Rectal smooth muscle tissue (tissue), 1 donor: ENCODE measurements at regions not wholly inside any gene's neighbourhood (a gene's known extent, or its start where the extent isn't known, plus 50 kb on each side); places are given as distances from the start of the nearest gene placed in this dataset.
"Not testable (repeated sequence)": the region's sequence is repeated elsewhere in the genome, so short reads cannot be mapped to it uniquely, and the experiment has no call there.

Source experiments
- H3K27ac ChIP-seq: one replicate; pipeline ENCODE4 v1.7.0; 2013; ENCODE audit warnings: low read depth, low read length, inconsistent platforms
- H3K27me3 ChIP-seq: one replicate; pipeline ENCODE4 v1.7.0; 2013; ENCODE audit warnings: low read length; ENCODE audit not compliant: control insufficient read depth, insufficient read depth
- H3K36me3 ChIP-seq: one replicate; pipeline ENCODE4 v1.7.0; 2013; ENCODE audit warnings: low read length; ENCODE audit not compliant: control insufficient read depth, insufficient read depth
- H3K4me1 ChIP-seq: one replicate; pipeline ENCODE4 v1.7.0; 2013; ENCODE audit warnings: low read length; ENCODE audit not compliant: control insufficient read depth, insufficient read depth
- H3K4me3 ChIP-seq: one replicate; pipeline ENCODE4 v1.7.0; 2013; ENCODE audit warnings: low read length
- H3K9ac ChIP-seq: one replicate; pipeline ENCODE4 v1.7.0; 2013; ENCODE audit warnings: low read length

GRCh38 chr6:144899161-144899560 is 614.0 kb downstream of the UTRN start:
- H3K27ac ChIP-seq, result no peak overlapping the region
- no peaks in the 10 kb centered on the region for H3K27me3 ChIP-seq
- H3K36me3 ChIP-seq, result no peaks in the 10 kb centered on the region
- no peak overlapping the region for H3K4me3 ChIP-seq
- H3K4me1 ChIP-seq, result no peaks in the 10 kb centered on the region
- H3K9ac ChIP-seq, result no peak overlapping the region

- Histone ChIP-seq H3K36me3 (no peaks in the 10 kb centered on the region), H3K27me3 (no peaks in the 10 kb centered on the region), H3K27ac (no peak overlapping the region), H3K9ac (no peak overlapping the region), H3K4me3 (no peak overlapping the region), H3K4me1 (no peaks in the 10 kb centered on the region)
Measured at GRCh38 chr6:144901412-144901811, 616.3 kb downstream of the UTRN start.

- no peaks in the 10 kb centered on the region for H3K27me3 ChIP-seq
- H3K9ac ChIP-seq, result no peak overlapping the region
Measured at GRCh38 chr6:144908004-144908403, 622.9 kb downstream of the UTRN start.

DNA sequence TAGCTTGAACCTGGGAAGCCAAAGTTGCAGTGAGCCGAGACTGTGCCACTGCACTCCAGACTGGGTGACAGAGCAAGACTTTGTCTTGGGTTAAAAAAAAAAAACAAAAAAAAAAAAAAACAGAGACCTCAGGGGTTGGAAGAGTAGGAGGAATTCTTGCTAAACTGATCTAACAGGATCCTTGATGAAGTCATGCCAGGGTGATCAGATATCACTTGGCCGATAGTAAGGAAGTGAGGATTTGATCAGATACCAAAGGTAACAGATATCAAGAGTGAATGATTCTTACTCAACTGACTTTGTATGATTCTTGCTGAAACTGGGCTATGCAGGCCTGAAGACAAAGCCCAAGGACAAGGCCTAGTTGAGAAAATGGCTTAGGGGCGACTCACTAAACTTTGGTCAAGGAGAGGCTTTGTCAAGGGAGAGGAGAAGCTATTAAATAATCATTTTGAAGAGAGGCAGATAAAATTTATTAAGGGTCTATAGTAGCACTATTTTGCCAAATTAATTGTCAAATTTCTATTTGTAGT is 624.7 kb downstream of the UTRN start:
- peaks cover 3% of the 10 kb centered on the region for H3K4me1 ChIP-seq
- no peak overlapping the region for H3K9ac ChIP-seq
- H3K27me3 ChIP-seq, result no peaks in the 10 kb centered on the region
- H3K4me3 ChIP-seq, result no peak overlapping the region
- no peak overlapping the region for H3K27ac ChIP-seq
- H3K36me3 ChIP-seq, result no peaks in the 10 kb centered on the region

More at GRCh38 chr6:144908004-144908403, 622.9 kb downstream of the UTRN start:
- H3K4me3 ChIP-seq, result no peak overlapping the region
- H3K27ac ChIP-seq, result no peak overlapping the region
- peaks cover 3% of the 10 kb centered on the region for H3K4me1 ChIP-seq
- H3K36me3 ChIP-seq, result no peaks in the 10 kb centered on the region

DNA sequence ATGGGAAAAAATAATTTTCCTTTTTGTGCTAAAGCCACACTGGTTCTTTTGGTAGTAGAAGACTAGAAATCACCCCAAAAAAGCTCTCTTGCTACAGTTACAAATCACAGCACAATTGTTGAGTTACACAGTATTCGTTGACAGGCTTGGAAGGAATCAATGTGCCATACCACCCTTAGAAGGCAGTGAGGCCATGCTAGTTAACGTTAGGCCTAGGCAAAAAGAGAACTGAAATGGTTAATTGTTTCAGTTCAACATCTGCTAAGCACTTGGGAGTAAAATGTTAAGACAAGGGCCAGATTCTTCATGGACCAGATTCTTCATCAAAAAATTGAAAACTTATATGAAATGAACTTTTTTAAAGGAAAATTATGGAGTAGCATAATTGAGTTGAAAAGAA is 626.2 kb downstream of the UTRN start:
- H3K9ac ChIP-seq, result no peak overlapping the region

DNA sequence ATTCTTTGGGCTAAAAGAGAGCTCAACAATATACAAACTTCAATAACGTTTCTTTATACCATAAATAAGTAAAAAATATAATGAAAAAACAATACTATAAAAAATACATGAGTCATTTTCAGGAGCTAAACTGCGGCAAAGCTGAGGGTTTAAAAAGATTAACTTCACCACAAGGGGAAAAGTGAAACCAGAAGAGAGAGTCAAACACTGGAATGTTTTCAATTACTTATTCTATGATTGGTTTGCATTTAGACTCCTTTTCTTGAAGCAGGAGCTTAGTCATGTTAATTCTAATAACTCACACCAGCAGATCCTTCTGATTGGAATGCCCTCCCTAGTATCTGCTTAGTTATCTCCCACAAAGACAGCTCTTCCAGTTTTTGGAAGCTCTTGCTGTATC is 627.3 kb downstream of the UTRN start:
- Histone ChIP-seq H3K9ac (no peak overlapping the region), H3K4me1 (peaks cover 3% of the 10 kb centered on the region), H3K27ac (no peak overlapping the region), H3K27me3 (no peaks in the 10 kb centered on the region), H3K36me3 (no peaks in the 10 kb centered on the region), H3K4me3 (no peak overlapping the region)

More for the DNA sequence above, 626.2 kb downstream of the UTRN start:
- H3K36me3 ChIP-seq, result no peaks in the 10 kb centered on the region
- no peaks in the 10 kb centered on the region for H3K27me3 ChIP-seq
- no peak overlapping the region for H3K4me3 ChIP-seq
- peaks cover 3% of the 10 kb centered on the region for H3K4me1 ChIP-seq
- H3K27ac ChIP-seq, result no peak overlapping the region

DNA sequence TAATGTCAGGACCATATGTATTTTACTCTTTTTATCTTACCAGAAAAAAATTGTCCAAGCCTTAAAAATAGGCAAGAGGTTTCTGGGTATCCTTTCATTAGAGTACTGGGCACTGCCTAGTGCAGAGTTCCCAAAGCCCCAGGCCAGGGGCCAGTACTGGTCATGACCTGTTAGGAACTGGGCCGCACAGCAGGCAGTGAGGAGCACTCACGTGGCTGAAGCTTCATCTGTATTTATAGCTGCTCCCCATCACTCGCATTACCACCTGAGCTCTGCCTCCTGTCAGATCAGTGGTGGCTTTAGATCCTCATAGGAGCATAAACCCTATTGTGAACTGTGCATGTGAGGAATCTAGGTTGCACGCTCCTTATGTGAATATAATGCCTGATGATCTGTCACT is 632.9 kb downstream of the UTRN start:
- no peak overlapping the region for H3K4me3 ChIP-seq
- no peaks in the 10 kb centered on the region for H3K36me3 ChIP-seq
- no peak overlapping the region for H3K9ac ChIP-seq
- H3K27ac ChIP-seq, result no peak overlapping the region
- H3K27me3 ChIP-seq, result no peaks in the 10 kb centered on the region
- H3K4me1 ChIP-seq, result no peaks in the 10 kb centered on the region

DNA sequence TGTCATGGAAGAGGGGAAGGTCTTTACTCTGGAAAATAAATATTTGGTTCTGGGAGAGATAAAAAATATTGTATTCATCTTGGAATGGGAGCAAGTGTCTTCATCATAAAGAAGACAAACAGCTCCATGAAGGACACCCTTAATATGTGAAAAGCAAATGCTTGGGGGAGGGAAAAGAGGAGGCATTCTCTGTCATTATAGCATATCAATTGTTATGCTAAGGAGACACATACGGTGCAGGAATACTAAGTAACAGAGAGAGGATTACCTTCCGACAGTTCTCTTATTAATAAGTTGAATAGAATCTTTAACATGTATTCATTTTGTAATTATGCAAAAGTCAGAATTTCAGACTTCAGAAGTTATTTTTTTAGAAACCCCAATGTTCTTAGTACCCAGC is 634.4 kb downstream of the UTRN start:
- Histone ChIP-seq H3K36me3 (no peaks in the 10 kb centered on the region), H3K4me1 (no peaks in the 10 kb centered on the region), H3K27me3 (no peaks in the 10 kb centered on the region), H3K27ac (no peak overlapping the region), H3K4me3 (no peak overlapping the region), H3K9ac (no peak overlapping the region)

- no peak overlapping the region for H3K9ac ChIP-seq
- H3K4me1 ChIP-seq, result no peaks in the 10 kb centered on the region
- no peaks in the 10 kb centered on the region for H3K36me3 ChIP-seq
- no peaks in the 10 kb centered on the region for H3K27me3 ChIP-seq
- no peak overlapping the region for H3K27ac ChIP-seq
- H3K4me3 ChIP-seq, result no peak overlapping the region
Measured at GRCh38 chr6:144920391-144920961, 635.3 kb downstream of the UTRN start.

- Histone ChIP-seq H3K36me3 (no peaks in the 10 kb centered on the region), H3K27ac (no peak overlapping the region), H3K9ac (no peak overlapping the region), H3K27me3 (no peaks in the 10 kb centered on the region), H3K4me1 (no peaks in the 10 kb centered on the region), H3K4me3 (no peak overlapping the region)
Measured at GRCh38 chr6:144921206-144921975, 636.3 kb downstream of the UTRN start.

GRCh38 chr6:144922120-144922722 is 637.1 kb downstream of the UTRN start:
- no peaks in the 10 kb centered on the region for H3K27me3 ChIP-seq
- no peak overlapping the region for H3K4me3 ChIP-seq
- no peak overlapping the region for H3K9ac ChIP-seq
- no peaks in the 10 kb centered on the region for H3K36me3 ChIP-seq
- H3K27ac ChIP-seq, result no peak overlapping the region
- H3K4me1 ChIP-seq, result no peaks in the 10 kb centered on the region

- not testable (repeated sequence) for H3K36me3 ChIP-seq, H3K27ac ChIP-seq, H3K27me3 ChIP-seq, H3K4me3 ChIP-seq, H3K4me1 ChIP-seq, H3K9ac ChIP-seq
Measured at GRCh38 chr6:144922771-144923490, 637.8 kb downstream of the UTRN start.
